Stimulated activated CD4-positive, alpha-beta T cell treated with anti-CD3 and anti-CD28 coated beads, Interleukin-4, amount 100 ng/mL, for 48 hours (primary cell): ENCODE measurements at regions not wholly inside any gene's neighbourhood (a gene's known extent, or its start where the extent isn't known, plus 50 kb on each side); places are given as distances from the start of the nearest gene placed in this dataset.
"Not testable (repeated sequence)": the region's sequence is repeated elsewhere in the genome, so short reads cannot be mapped to it uniquely, and the experiment has no call there.

Source experiments
- DNase-seq, 2 donors: peaks; one replicate each; pipeline ENCODE4 v3.0.0-alpha.2; 2020; ENCODE audit warnings: low read depth in 2 of 2

GRCh38 chr6:2307799-2308198 lies 62.4 kb upstream of the GMDS start:
- DNase-seq = no peak

GRCh38 chr6:2305951-2306350 lies 60.5 kb upstream of the GMDS start:
- no peak for DNase-seq

GRCh38 chr6:2302482-2302881 lies 57.1 kb upstream of the GMDS start:
- not testable (repeated sequence) for DNase-seq

- no peak for DNase-seq
Observed at GRCh38 chr6:2296781-2297180, 51.4 kb upstream of the GMDS start.
